GM21515 (cell line): ENCODE measurements at regions not wholly inside any gene's neighbourhood (a gene's known extent, or its start where the extent isn't known, plus 50 kb on each side); places are given as distances from the start of the nearest gene placed in this dataset.
"Not testable (repeated sequence)": the region's sequence is repeated elsewhere in the genome, so short reads cannot be mapped to it uniquely, and the experiment has no call there.

ENCODE experiments used
- ATAC-seq: cut with Tn5 transposase; IDR thresholded peaks from one replicate; pipeline ENCODE4 v1.9.1; 2021; ENCODE audit not compliant: unreplicated experiment

- no peak for ATAC-seq
Observed at GRCh38 chr7:9488555-9488954, 1055.1 kb downstream of the NXPH1 start.

- ATAC-seq = no peak
Observed at GRCh38 chr7:9498303-9498702, 1064.9 kb downstream of the NXPH1 start.

DNA sequence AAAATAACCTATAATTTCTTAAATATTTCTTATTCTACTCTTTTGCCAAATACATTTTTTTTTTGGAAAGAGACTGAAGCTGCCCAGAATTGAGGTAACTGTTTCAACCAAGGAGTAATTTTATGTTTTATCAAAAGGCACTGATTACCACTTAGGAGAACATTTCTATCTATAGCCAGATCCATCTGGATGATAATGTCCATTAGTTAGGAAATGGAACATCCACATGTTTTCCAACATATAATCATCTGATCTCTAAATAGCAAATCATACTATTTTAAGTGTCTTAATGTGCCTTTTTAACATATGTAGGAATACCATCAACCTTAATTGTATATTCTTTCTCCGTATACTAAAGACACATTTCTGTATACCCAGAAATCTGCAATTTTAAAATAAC lies 1068.9 kb downstream of the NXPH1 start:
- no peak for ATAC-seq

DNA sequence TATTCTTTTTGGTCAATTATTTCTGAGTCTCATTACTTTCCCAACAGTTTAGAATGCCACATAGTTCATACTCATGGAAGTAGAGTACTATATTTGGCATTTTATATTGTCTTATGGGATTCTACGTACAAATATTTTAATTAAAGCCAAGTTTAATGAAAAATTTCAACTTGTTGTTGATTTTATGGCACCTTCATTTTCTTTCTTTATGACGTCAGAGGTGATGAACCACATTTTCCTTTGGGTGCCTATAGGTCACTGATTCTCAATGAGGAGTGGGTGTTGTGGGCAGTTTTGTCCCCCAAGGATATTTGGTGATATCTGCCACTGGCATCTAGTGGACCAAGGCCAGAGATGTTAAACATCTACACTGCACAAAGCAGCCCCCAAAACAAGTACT lies 1071.3 kb downstream of the NXPH1 start:
- no peak for ATAC-seq

DNA sequence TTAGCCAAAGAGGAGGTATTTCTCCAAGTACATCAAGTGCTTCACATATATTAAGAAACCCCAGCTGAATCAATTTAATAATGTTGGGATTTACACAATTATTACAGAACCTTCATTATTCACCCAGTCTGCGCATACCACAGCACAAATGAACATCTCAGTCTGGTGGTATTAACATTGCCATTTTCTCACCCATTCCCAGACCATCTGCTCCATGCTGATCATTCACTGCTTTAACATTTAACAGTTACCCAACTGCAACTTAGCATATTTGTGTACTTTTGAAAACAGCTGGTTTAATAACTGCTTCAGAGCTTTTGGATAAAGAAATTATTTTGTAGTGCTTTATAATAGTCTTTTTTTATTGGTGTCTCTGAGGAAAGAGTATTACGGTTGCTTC lies 1072.1 kb downstream of the NXPH1 start:
- ATAC-seq = no peak

DNA sequence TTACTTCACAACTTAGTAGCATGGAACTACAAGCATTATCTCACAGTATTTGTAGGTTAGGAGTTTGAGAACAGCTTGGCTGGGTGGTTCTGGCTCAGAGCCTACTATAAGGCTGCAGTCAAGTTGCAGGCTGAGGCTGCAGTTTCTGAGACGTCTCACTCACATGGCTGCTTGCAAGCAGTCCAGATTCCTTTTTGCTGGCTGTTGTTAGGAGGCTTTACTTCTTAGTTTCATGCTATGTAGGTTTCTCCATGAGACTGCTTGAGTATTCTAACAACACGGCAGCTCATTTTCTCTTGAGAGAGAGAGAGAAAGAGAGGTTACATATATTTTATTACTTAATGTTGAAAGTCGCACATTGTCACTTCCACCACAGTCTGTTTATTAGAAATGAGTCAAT lies 1073.9 kb downstream of the NXPH1 start:
- ATAC-seq = no peak

DNA sequence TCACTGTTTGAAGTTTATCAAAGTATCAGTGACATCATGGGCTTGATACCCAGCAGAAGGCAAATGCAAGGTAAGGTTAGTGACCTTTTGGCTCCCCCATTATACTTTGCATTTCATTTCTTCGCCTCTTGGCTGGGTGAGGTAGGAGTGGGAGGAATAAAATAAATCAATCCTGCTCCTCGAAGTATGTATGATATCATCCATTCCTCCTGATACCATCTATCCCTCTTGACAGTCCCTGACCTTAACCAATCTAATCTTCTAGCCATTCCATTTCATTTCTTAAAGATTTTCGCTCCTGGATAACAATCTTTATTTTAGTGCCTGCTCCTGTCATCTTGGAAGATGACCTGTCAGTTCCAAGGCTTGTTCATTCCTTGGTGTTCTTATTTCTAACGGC lies 1083.3 kb downstream of the NXPH1 start:
- ATAC-seq = no peak

DNA sequence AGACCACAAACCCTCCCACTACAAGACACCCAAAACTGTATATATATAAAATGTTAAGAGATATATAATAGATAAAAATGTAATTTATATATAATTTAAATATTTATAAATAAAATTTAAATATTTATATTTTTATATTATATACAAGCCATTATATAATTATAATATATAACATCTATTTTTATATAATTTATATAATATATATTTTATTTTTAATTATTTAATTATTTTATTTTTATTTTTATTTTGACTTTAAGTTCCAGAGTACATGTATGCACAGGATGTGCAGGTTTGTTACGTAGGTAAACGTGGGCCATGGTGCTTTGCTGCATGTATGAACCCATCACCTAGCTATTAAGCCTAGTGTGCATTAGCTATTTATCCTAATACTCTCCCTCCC lies 1090.2 kb downstream of the NXPH1 start:
- ATAC-seq = no peak

GRCh38 chr7:9552431-9552830 lies 1119.0 kb downstream of the NXPH1 start:
- ATAC-seq = not testable (repeated sequence)

GRCh38 chr7:9557853-9558252 lies 1124.4 kb downstream of the NXPH1 start:
- ATAC-seq = no peak

DNA sequence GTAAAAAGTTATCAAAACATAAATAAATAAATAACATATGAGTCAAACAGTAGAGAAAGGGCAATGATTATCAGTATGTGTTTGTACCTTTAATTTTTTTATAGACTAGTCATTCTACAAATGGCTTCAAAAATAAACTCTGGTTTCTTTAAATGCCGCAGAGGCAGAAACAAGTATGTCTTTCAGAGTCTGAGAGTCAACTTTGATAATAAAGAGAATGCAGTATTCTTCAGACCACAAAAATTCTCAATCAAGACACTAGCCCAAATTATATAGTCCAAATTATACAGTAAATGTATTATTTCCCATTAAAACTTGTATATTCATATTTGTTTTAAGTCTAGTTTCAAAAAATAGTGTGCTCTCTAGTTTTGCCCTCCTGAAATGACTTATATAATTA lies 1142.3 kb downstream of the NXPH1 start:
- no peak for ATAC-seq

DNA sequence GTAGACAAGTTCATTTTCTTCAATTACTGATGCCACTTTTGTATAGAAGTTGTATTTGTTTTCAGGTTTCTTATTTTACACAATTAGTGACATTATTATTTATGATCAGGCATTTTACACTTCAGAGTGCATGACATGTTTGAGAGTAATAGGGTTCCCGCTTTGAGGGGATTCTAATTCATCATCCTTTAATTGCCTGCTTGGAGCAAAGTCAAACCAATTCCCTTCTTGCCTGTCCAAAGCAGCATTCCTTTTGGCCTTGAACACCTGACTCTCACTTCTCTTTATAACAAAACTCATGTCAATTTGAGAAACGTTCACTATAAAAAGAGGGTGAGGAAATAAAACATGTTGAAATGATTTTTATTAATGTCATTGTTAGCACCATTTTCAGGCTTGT lies 1149.4 kb downstream of the NXPH1 start:
- ATAC-seq = no peak

GRCh38 chr7:9598411-9598810 lies 1165.0 kb downstream of the NXPH1 start:
- ATAC-seq = no peak

- no peak for ATAC-seq
Observed at GRCh38 chr7:9600974-9601373, 1167.6 kb downstream of the NXPH1 start.

- no peak for ATAC-seq
Observed at GRCh38 chr7:9603291-9603690, 1169.9 kb downstream of the NXPH1 start.

- ATAC-seq = no peak
Observed at GRCh38 chr7:9608560-9608959, 1175.2 kb downstream of the NXPH1 start.

DNA sequence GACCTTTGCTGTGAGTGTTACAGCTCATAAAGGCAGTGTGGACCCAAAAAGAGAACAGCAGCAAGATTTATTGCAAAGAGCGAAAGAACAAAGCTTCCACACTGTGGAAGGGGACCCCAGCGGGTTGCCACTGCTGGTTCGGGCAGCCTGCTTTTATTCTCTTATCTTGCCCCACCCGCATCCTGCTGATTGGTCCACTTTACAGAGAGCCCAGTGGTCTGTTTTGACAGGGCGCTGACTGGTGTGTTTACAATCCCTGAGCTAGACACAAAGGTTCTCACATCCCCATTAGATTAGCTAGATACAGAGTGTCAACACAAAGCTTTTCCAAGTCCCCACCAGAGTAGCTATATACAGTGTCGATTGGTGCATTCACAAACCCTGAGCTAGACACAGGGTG lies 1187.5 kb downstream of the NXPH1 start:
- ATAC-seq = not testable (repeated sequence)

DNA sequence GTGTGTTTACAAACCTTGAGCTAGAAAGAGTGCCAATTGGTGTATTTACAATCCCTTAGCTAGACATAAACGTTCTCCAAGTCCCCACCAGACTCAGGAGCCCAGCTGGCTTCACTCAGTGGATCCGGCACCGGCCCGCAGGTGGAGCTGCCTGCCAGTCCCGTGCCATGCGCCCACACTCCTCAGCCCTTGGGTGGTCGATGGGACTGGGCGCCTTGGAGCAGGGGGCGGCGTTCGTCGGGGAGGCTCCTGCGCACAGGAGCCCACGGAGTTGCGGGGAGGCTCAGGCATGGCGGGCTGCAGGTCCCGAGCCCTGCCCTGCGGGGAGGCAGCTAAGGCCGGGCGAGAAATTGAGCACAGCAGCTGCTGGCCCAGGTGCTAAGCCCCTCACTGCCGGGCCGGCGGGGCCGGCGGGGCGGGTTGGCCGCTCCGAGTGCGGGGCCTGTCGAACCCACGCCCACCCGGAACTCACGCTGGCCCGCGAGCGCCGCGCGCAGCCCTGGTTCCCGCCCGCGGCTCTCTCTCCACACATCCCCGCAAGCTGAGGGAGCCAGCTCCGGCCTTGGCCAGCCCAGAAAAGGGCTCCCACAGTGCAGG lies 1188.0 kb downstream of the NXPH1 start:
- not testable (repeated sequence) for ATAC-seq

- ATAC-seq = no peak
Observed at GRCh38 chr7:9621927-9622326, 1188.5 kb downstream of the NXPH1 start.

DNA sequence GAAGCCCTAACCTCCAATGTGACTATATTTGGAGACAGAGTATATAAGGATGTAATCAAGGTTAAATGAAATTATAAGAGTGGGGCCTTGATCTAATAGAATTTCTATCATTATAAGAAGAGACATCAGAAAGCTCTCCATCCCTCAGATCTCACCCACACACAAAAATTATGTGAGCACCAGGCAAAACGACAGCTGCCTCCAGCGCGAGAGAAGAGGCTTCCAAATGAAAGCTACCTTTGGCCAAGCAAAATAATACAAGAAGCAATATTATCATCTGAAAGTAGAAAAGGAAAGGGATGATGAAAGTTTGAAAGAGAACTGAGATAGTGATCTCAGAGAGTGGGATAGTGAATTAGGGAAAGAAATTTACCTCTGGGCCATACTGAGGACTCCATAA lies 1192.5 kb downstream of the NXPH1 start:
- no peak for ATAC-seq

- no peak for ATAC-seq
Observed at GRCh38 chr7:9645756-9646155, 1212.3 kb downstream of the NXPH1 start.

DNA sequence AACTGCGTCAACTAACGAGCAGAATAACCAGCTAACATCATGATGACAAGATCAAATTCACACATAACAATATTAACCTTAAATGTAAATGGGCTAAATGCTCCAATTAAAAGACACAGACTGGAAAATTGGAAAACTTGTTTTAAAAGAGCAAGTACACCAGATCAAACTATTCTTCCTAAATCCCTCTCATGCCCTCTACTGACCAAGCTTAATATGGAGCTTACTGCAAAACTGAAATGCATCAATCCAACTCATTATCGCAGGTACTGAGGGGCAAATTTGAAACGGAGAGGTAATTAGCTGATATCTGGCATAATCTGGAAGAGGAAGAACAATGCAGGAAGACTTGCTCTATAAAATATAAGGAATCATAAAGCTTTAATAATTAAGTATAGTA lies 1223.8 kb downstream of the NXPH1 start:
- ATAC-seq = no peak
